Suprapubic skin (tissue), 3 donors: ENCODE measurements at regions not wholly inside any gene's neighbourhood (a gene's known extent, or its start where the extent isn't known, plus 50 kb on each side); places are given as distances from the start of the nearest gene placed in this dataset.

Experiments used
- EP300 ChIP-seq: sonication (generic); formaldehyde crosslinking; IDR thresholded peaks from one replicate; pipeline ENCODE4 v1.6.1; 2017; ENCODE audit warnings: antibody characterized with exemption
- POLR2A ChIP-seq, 2 donors: fragments of 450-650 bp; IDR thresholded peaks; one replicate each; pipeline ENCODE4 v1.6.1; 2017; ENCODE audit warnings: antibody characterized with exemption in 2 of 2, mild to moderate bottlenecking in 2 of 2, moderate library complexity in 2 of 2
- TF ChIP-seq, protein P1 (sequence below), 2 donors: fragments of 200-600 bp in 1 of 2; fragments of 450-650 bp in 1 of 2; sonication (generic) in 1 of 2; IDR thresholded peaks; one replicate each; pipeline ENCODE4 v1.5.1; 2016 to 2019; ENCODE audit warnings: antibody characterized with exemption in 2 of 2, mild to moderate bottlenecking in 1 of 2, moderate library complexity in 1 of 2

DNA sequence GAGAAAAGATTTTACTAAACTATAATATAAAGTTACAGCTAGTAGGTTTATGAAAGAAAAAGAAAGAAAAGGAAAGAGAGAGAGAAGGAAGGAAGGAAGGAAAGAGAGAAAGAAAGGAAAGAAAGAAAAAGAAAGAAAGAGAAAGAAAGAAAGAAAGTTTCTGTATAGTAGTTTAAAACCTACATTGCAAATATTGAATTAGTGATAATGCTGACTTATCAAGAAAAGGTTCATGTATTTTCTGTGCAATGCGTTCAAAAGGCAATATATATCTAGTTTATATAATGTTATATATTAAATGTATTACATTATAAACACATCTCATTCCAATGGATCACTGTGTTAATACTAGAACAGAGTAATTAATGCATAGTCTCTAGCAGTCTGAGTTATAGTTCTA is 648.4 kb downstream of the ZBBX start:
- TF ChIP-seq, protein P1, sequence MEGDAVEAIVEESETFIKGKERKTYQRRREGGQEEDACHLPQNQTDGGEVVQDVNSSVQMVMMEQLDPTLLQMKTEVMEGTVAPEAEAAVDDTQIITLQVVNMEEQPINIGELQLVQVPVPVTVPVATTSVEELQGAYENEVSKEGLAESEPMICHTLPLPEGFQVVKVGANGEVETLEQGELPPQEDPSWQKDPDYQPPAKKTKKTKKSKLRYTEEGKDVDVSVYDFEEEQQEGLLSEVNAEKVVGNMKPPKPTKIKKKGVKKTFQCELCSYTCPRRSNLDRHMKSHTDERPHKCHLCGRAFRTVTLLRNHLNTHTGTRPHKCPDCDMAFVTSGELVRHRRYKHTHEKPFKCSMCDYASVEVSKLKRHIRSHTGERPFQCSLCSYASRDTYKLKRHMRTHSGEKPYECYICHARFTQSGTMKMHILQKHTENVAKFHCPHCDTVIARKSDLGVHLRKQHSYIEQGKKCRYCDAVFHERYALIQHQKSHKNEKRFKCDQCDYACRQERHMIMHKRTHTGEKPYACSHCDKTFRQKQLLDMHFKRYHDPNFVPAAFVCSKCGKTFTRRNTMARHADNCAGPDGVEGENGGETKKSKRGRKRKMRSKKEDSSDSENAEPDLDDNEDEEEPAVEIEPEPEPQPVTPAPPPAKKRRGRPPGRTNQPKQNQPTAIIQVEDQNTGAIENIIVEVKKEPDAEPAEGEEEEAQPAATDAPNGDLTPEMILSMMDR (IDR thresholded peaks at IDR 0.05) = no peak
- TF ChIP-seq POLR2A (IDR thresholded peaks at IDR 0.05) = no peak
- TF ChIP-seq EP300 = no peak
